ENCODE measurements at regions not wholly inside any gene's neighbourhood (a gene's known extent, or its start where the extent isn't known, plus 50 kb on each side); places are given as distances from the start of the nearest gene placed in this dataset.
"Not testable (repeated sequence)": the region's sequence is repeated elsewhere in the genome, so short reads cannot be mapped to it uniquely, and the experiment has no call there.

- Histone ChIP-seq H3K27me3 (ENCODE audit: insufficient read depth, low read length) (no peaks in the 10 kb centered on the region), H3K9ac (ENCODE audit: low read depth, low read length) (peak overlapping the region; percentile 12), H3K9me3 (ENCODE audit: insufficient read depth, low read depth, low read length) (no peaks in the 10 kb centered on the region), H3K36me3 (ENCODE audit: insufficient read depth, low read length) (no peaks in the 10 kb centered on the region), H3K27ac (ENCODE audit: low read depth, low read length) (peak overlapping the region; percentile 77; the same call in 1 of the 2 replicates), H3K4me1 (ENCODE audit: insufficient read depth, low read length) (peaks cover 13% of the 10 kb centered on the region), H3K4me3 (ENCODE audit: low read length) (peak overlapping the region; percentile 34)
- WGBS: 17% methylated on average over 3 of the region's 3 CpGs
Measured at GRCh38 chrX:56618323-56618722, 54.9 kb downstream of the UBQLN2 start.

DNA sequence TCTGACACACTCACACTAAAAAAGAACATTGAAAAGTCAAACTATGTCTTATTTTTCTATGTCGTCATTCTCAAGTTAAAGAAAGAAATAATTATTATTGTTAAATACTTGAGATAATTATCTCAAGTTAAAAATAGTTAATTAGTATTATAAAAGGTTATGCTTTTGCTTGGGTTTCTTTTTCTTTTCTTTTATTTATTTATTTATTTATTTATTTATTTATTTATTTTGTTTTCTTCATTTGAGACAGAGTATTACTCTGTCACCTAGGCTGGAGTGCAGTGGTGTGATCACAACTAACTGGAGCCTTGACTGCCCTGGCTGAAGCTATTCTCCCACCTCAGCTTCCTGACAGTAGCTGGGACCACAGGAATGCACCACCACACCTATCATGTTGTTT, 59.9 kb downstream of the UBQLN2 start:
- Histone ChIP-seq H3K9ac (ENCODE audit: low read depth, low read length) (no peak overlapping the region), H3K4me3 (ENCODE audit: low read length) (no peak overlapping the region), H3K4me1 (ENCODE audit: insufficient read depth, low read length) (peaks cover 13% of the 10 kb centered on the region), H3K9me3 (ENCODE audit: insufficient read depth, low read depth, low read length) (no peaks in the 10 kb centered on the region), H3K27me3 (ENCODE audit: insufficient read depth, low read length) (no peaks in the 10 kb centered on the region), H3K36me3 (ENCODE audit: insufficient read depth, low read length) (no peaks in the 10 kb centered on the region), H3K27ac (ENCODE audit: low read depth, low read length) (no peak overlapping the region)
- no CpG with 5 or more reads among the region's 1 CpG for WGBS

DNA sequence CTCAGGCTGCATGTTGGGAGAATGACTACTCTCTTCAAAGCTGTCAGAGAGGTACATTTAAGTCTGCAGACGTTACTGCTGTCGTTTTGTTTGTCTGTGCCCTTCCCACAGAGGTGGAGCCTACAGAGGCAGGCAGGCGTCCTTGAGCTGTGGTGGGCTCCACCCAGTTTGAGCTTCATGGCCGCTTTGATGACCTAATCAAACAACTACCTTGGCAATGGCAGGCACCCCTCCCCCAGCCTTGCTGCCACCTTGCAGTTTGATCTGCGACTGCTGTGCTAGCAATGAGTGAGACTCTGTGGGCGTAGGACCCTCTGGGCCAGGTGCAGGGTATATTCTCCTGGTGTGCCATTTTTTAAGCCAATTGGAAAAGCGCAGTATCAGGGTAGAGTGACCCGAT, 71.6 kb downstream of the UBQLN2 start:
- WGBS: 92% methylated on average over 8 of the region's 8 CpGs
- H3K27ac ChIP-seq (ENCODE audit: low read depth, low read length); H3K27me3 ChIP-seq (ENCODE audit: insufficient read depth, low read length); H3K9ac ChIP-seq (ENCODE audit: low read depth, low read length); H3K9me3 ChIP-seq (ENCODE audit: insufficient read depth, low read depth, low read length); H3K36me3 ChIP-seq (ENCODE audit: insufficient read depth, low read length); H3K4me1 ChIP-seq (ENCODE audit: insufficient read depth, low read length); H3K4me3 ChIP-seq (ENCODE audit: low read length): not testable (repeated sequence)

GRCh38 chrX:56661193-56661592, 67.8 kb upstream of the NBDY start:
- 71% methylated on average over 4 of the region's 4 CpGs for WGBS
- Histone ChIP-seq H3K36me3 (ENCODE audit: insufficient read depth, low read length) (no peaks in the 10 kb centered on the region), H3K27me3 (ENCODE audit: insufficient read depth, low read length) (no peaks in the 10 kb centered on the region), H3K9me3 (ENCODE audit: insufficient read depth, low read depth, low read length) (no peaks in the 10 kb centered on the region), H3K4me1 (ENCODE audit: insufficient read depth, low read length) (no peaks in the 10 kb centered on the region), H3K27ac (ENCODE audit: low read depth, low read length) (no peak overlapping the region), H3K4me3 (ENCODE audit: low read length) (no peak overlapping the region), H3K9ac (ENCODE audit: low read depth, low read length) (no peak overlapping the region)
